ENCODE measurements at regions not wholly inside any gene's neighbourhood (a gene's known extent, or its start where the extent isn't known, plus 50 kb on each side); places are given as distances from the start of the nearest gene placed in this dataset.

GRCh38 chr7:27472043-27472442, 190.6 kb downstream of the HIBADH start:
- no peaks in the 10 kb centered on the region for H3K27me3 ChIP-seq (replicated peaks; ENCODE audit: insufficient read depth)
- no peak for DNase-seq (ENCODE audit: low spot score)
- intact Hi-C loops (cut with DNase I) = no loop called here
- no peaks in the 10 kb centered on the region for H3K9me3 ChIP-seq
- 70% methylated on average over 4 of the region's 4 CpGs for WGBS
- H3K4me3 ChIP-seq = no peak overlapping the region
- TF ChIP-seq CTCF (IDR thresholded peaks at IDR 0.05) (no peak), POLR2AphosphoS5 (IDR thresholded peaks at IDR 0.05) (no peak), POLR2A (IDR thresholded peaks at IDR 0.05) (no peak)
- H3K4me1 ChIP-seq (replicated peaks) = no peaks in the 10 kb centered on the region
- H3K36me3 ChIP-seq = no peaks in the 10 kb centered on the region
- H3K27ac ChIP-seq = no peak overlapping the region
